Breast epithelium (tissue), 4 donors: ENCODE measurements at regions not wholly inside any gene's neighbourhood (a gene's known extent, or its start where the extent isn't known, plus 50 kb on each side); places are given as distances from the start of the nearest gene placed in this dataset.
"Not testable (repeated sequence)": the region's sequence is repeated elsewhere in the genome, so short reads cannot be mapped to it uniquely, and the experiment has no call there.

Experiments
- DNase-seq, 2 donors: peaks; one replicate each; pipeline ENCODE4 v3.0.0-alpha.2; 2019; ENCODE audit warnings: low spot score in 2 of 2
- H3K27ac ChIP-seq, 2 donors: fragments of 200-600 bp; sonication (generic) in 1 of 2; one replicate each; pipeline ENCODE4 v1.5.1; 2016 to 2019; ENCODE audit warnings: mild to moderate bottlenecking in 1 of 2
- H3K27me3 ChIP-seq, 2 donors: fragments of 200-600 bp; sonication (generic) in 1 of 2; one replicate each; pipeline versions ENCODE4 v1.5.1 to v1.6.0; 2017 to 2019; ENCODE audit warnings: control low read depth in 1 of 2, mild to moderate bottlenecking in 1 of 2
- H3K36me3 ChIP-seq: fragments of 200-600 bp; one replicate; pipeline ENCODE4 v1.5.1; 2019
- H3K4me1 ChIP-seq, 2 donors: fragments of 200-600 bp; sonication (generic); one replicate each; pipeline ENCODE4 v1.5.1; 2016 to 2019; ENCODE audit warnings: control low read depth in 1 of 2
- H3K4me3 ChIP-seq, 3 donors: fragments of 200-600 bp; sonication (generic); 1 replicate in 2 of 3; 2 replicates in 1 of 3; pipeline ENCODE4 v1.5.1; 2016 to 2019; ENCODE audit warnings: mild to moderate bottlenecking in 3 of 3, moderate library complexity in 2 of 3
- H3K9me3 ChIP-seq, 2 donors: fragments of 200-600 bp; sonication (generic) in 1 of 2; one replicate each; pipeline ENCODE4 v1.5.1; 2016 to 2019; ENCODE audit warnings: control low read depth in 1 of 2
- POLR2A ChIP-seq: fragments of 450-650 bp; IDR thresholded peaks from one replicate; pipeline ENCODE4 v1.6.1; 2016; ENCODE audit warnings: antibody characterized with exemption, mild to moderate bottlenecking, moderate library complexity
- POLR2AphosphoS5 ChIP-seq, 3 donors: sonication (generic); formaldehyde crosslinking; IDR thresholded peaks; one replicate each; pipeline ENCODE4 v1.6.1; 2017; ENCODE audit warnings: antibody characterized with exemption in 3 of 3
- intact Hi-C: fragments of 100-400 bp; cut with DNase I; formaldehyde crosslinking; loops from one replicate; pipeline ENCODE4 v1.15.1; 2023; ENCODE audit warnings: low total_unique reads
- TF ChIP-seq, protein P1 (sequence below), 3 donors: fragments of 450-650 bp; IDR thresholded peaks; one replicate each; pipeline ENCODE4 v1.5.1; 2016 to 2017; ENCODE audit warnings: antibody characterized with exemption in 3 of 3, mild to moderate bottlenecking in 3 of 3, moderate library complexity in 3 of 3

DNA sequence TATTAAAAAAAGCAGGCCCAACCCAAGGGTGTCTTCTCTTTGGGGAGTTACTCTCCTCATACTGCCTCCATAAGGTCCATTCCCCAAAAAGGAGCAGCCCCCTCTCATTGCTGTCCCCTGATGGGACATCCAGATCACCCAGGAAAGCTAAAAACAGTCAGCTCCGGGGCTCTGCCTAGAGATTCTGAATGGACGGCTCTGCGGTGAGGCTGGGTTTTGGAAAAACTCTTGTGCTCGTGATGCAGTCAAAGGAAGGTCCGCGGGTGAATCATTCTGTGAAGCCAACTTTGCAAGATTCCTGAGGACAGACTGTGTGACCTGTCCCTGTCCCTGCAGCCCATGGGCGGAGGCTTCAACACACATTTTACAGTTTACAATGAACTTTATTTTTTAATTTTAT is 351.5 kb downstream of the TYW1 start:
- Histone ChIP-seq H3K4me1 (no peaks in the 10 kb centered on the region), H3K9me3 (no peaks in the 10 kb centered on the region), H3K27ac (no peak overlapping the region), H3K27me3 (no peaks in the 10 kb centered on the region), H3K36me3 (no peaks in the 10 kb centered on the region), H3K4me3 (no peak overlapping the region)
- intact Hi-C loops, result no loop called here
- DNase-seq, result no peak
- TF ChIP-seq, protein P1, sequence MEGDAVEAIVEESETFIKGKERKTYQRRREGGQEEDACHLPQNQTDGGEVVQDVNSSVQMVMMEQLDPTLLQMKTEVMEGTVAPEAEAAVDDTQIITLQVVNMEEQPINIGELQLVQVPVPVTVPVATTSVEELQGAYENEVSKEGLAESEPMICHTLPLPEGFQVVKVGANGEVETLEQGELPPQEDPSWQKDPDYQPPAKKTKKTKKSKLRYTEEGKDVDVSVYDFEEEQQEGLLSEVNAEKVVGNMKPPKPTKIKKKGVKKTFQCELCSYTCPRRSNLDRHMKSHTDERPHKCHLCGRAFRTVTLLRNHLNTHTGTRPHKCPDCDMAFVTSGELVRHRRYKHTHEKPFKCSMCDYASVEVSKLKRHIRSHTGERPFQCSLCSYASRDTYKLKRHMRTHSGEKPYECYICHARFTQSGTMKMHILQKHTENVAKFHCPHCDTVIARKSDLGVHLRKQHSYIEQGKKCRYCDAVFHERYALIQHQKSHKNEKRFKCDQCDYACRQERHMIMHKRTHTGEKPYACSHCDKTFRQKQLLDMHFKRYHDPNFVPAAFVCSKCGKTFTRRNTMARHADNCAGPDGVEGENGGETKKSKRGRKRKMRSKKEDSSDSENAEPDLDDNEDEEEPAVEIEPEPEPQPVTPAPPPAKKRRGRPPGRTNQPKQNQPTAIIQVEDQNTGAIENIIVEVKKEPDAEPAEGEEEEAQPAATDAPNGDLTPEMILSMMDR (IDR thresholded peaks at IDR 0.05), result no peak
- TF ChIP-seq POLR2A (no peak), POLR2AphosphoS5 (IDR thresholded peaks at IDR 0.05) (no peak)

DNA sequence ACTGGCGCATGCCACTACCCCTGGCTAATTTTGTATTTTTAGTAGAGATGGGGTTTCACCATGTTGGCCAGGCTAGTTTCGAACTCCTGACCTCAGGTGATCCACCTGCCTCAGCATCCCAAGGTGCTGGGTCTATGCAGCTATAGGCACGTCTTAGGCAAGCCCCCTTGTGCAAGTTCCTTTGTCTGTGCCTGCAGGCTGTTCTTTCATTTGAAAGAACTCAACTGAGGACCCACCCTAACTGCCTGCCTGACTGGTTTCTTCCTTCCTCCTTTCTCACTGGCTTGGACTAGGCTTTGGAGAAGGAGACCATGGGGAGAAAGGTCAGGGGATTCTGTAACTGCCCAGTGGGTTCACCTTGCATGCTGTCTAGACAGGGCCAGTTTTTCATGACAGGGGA is 361.0 kb downstream of the TYW1 start:
- intact Hi-C loops, DNase-seq, H3K4me1 ChIP-seq, H3K4me3 ChIP-seq, H3K27me3 ChIP-seq, H3K36me3 ChIP-seq, H3K27ac ChIP-seq: not testable (repeated sequence)
- peaks cover 24 to 25% of the 10 kb centered on the region in 2 donors for H3K9me3 ChIP-seq

DNA sequence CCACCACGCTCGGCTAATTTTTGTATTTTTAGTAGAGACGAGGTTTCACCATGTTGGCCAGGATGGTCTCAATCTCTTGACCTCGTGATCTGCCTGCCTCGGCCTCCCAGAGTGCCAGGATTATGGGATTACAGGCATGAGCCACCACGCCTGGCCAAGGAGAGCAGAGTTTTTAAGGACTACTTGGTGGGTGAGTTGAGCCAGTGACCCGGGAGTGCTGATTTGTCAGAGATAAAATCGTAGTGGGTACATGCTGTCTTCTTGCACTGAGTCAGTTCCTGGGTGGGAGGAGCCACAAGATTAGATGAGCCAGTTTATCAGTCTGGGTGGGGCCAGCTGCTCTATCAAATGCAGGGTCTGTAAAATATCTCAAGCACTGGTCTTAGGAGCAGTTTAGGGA is 361.7 kb downstream of the TYW1 start:
- H3K27me3 ChIP-seq, H3K4me3 ChIP-seq, intact Hi-C loops, H3K27ac ChIP-seq, H3K36me3 ChIP-seq, H3K4me1 ChIP-seq, DNase-seq: not testable (repeated sequence)
- peaks cover 24 to 25% of the 10 kb centered on the region in 2 donors for H3K9me3 ChIP-seq

DNA sequence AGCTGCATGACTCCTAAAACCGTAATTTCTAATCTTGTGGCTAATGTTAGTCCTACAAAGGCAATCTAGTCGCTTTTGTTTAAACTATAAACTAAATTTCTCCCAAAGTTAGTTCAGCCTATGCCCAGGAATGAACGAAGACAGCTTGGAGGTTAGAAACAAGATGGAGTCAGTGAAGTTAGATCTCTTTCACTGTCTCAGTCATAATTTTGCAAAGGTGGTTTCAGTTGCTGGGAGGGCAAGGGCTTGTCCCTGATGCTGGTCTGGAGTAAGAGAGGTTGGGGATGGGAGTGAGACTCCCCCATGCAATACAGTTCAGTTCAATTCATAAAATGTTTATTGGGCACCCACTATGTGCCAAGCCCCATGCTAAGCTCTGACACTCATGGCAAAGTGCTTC is 362.1 kb downstream of the TYW1 start:
- H3K4me3 ChIP-seq, H3K27me3 ChIP-seq, H3K27ac ChIP-seq, H3K36me3 ChIP-seq, intact Hi-C loops, H3K4me1 ChIP-seq, DNase-seq: not testable (repeated sequence)
- peaks cover 24 to 25% of the 10 kb centered on the region in 2 donors for H3K9me3 ChIP-seq

DNA sequence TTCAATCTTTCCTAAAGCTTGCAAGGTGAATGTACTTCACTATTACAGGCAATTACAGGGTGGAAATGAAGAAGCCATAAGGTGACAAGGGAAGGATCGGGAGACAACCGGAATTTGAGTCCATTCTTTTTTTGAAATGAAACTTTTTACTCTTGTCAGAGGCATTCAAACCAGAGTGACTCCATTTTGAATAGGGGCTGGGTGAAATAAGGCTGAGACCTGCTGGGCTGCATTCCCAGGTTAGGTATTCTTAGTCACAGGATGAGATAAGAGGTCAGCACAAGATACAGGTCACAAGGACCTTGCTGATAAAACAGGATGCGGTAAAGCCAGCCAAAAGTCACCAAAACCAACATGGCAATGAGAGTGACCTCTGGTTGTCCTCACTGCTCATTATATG is 363.3 kb downstream of the TYW1 start:
- intact Hi-C loops, result no loop called here
- H3K4me3 ChIP-seq, result no peak overlapping the region
- TF ChIP-seq, protein P1 (IDR thresholded peaks at IDR 0.05), result no peak
- TF ChIP-seq POLR2A, result no peak
- no peak for TF ChIP-seq POLR2AphosphoS5 (IDR thresholded peaks at IDR 0.05)
- H3K9me3 ChIP-seq, result peaks cover 24 to 25% of the 10 kb centered on the region in 2 donors
- no peaks in the 10 kb centered on the region for H3K4me1 ChIP-seq
- no peaks in the 10 kb centered on the region for H3K36me3 ChIP-seq
- DNase-seq, result no peak
- no peak overlapping the region for H3K27ac ChIP-seq
- no peaks in the 10 kb centered on the region for H3K27me3 ChIP-seq

DNA sequence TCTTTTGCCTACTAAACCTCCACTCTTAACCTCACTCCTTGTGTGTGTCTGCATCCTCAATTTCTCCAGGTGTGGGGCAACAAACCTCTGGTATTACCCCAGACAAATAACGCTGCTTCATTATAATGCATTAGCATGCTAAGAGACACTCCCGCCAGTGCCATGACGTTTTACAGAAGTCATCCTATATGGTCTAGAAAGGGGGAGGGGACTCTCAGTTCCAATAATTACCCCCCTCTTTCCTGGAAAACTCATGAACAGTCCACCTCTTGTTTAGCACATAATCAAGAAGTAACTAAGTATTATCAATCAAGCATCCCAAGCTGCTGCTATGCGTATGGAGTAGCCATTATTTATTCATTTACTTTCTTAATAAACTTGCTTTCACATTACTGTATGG is 364.5 kb downstream of the TYW1 start:
- intact Hi-C loops, result no loop called here
- no peak for DNase-seq
- Histone ChIP-seq H3K27me3 (no peaks in the 10 kb centered on the region), H3K4me1 (no peaks in the 10 kb centered on the region), H3K36me3 (no peaks in the 10 kb centered on the region), H3K4me3 (no peak overlapping the region), H3K9me3 (peaks cover 21 to 25% of the 10 kb centered on the region in 2 donors), H3K27ac (no peak overlapping the region)
- TF ChIP-seq POLR2A, result no peak
- no peak for TF ChIP-seq POLR2AphosphoS5 (IDR thresholded peaks at IDR 0.05)
- TF ChIP-seq, protein P1 (IDR thresholded peaks at IDR 0.05), result no peak

DNA sequence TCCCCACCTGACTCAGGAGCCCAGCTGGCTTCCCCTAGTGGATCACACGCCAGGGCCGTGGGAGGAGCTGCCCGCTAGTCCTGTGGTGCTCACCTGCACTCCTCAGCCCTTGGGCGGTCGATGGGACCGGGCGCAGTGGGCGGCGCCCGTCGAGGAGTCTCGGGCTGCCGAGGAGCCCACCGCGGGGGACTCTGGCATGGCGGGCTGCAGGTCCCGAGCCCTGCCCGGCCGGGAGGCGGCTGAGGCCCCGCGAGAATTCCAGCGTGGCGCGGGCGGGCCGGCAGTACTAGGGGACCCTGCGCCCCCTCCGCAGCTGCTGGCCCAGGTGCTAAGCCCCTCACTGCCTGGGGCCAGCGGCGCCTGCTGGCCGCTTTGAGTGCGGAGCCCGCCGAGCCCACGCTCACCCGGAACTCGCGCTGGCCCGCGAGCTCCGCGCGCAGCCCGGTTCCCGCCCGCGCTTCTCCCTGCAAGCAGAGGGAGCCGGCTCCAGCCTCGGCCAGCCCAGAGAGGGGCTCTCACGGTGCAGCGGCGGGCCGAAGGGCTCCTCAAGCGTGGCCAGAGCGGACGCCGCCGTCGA is 367.9 kb downstream of the TYW1 start:
- Histone ChIP-seq H3K27me3 (no peaks in the 10 kb centered on the region), H3K4me3 (peak overlapping the region in 1 of 3 donors; percentile 27), H3K27ac (no peak overlapping the region), H3K36me3 (no peaks in the 10 kb centered on the region), H3K9me3 (peaks cover 6 to 8% of the 10 kb centered on the region in 2 donors), H3K4me1 (no peaks in the 10 kb centered on the region)
- intact Hi-C loops, result no loop called here
- TF ChIP-seq, protein P1 (IDR thresholded peaks at IDR 0.05), result no peak
- TF ChIP-seq POLR2A (no peak), POLR2AphosphoS5 (IDR thresholded peaks at IDR 0.05) (no peak)
- no peak for DNase-seq
